Stimulated activated naive B cell treated with anti-CD40 and anti-IgM and Interleukin-4, amounts not matched to agents 10 μg/mL and 1 μg/mL and 100 μg/mL, for 72 hours (primary cell): ENCODE measurements at regions not wholly inside any gene's neighbourhood (a gene's known extent, or its start where the extent isn't known, plus 50 kb on each side); places are given as distances from the start of the nearest gene placed in this dataset.

Experiments used
- ATAC-seq, 2 donors: fragments of 150-1000 bp; cut with Tn5 transposase; replicated peaks; 2 replicates each; pipeline ENCODE4 v1.10.0; 2021; ENCODE audit warnings: moderate library complexity in 1 of 2
- DNase-seq: peaks from one replicate; pipeline ENCODE4 v3.0.0; 2021
- H3K27ac Mint-ChIP-seq: one replicate; pipeline ENCODE4 v1.8.0; 2022; ENCODE audit warnings: mild to moderate bottlenecking, mixed read lengths
- H3K27me3 Mint-ChIP-seq, 2 donors: one replicate each; pipeline ENCODE4 v1.8.0; 2022; ENCODE audit warnings: mixed read lengths in 2 of 2
- H3K36me3 Mint-ChIP-seq, 2 donors: one replicate each; pipeline ENCODE4 v1.8.0; 2022; ENCODE audit warnings: mixed read lengths in 2 of 2, mild to moderate bottlenecking in 1 of 2
- H3K4me1 Mint-ChIP-seq, 2 donors: one replicate each; pipeline ENCODE4 v1.8.0; 2022; ENCODE audit warnings: mixed read lengths in 2 of 2, mild to moderate bottlenecking in 1 of 2
- H3K4me3 Mint-ChIP-seq, 2 donors: one replicate each; pipeline ENCODE4 v1.8.0; 2022; ENCODE audit warnings: mild to moderate bottlenecking in 2 of 2, mixed read lengths in 2 of 2, moderate library complexity in 1 of 2
- H3K9me3 Mint-ChIP-seq, 2 donors: one replicate each; pipeline ENCODE4 v1.8.0; 2022; ENCODE audit warnings: mixed read lengths in 2 of 2, mild to moderate bottlenecking in 1 of 2

- Mint-ChIP-seq H3K4me1 (peaks cover 4 to 9% of the 10 kb centered on the region in 2 donors), H3K4me3 (no peak overlapping the region), H3K27me3 (peaks cover 10 to 30% of the 10 kb centered on the region in 2 donors), H3K36me3 (no peaks in the 10 kb centered on the region), H3K27ac (no peak overlapping the region), H3K9me3 (no peaks in the 10 kb centered on the region)
- ATAC-seq (no peak), DNase-seq (no peak)
Observed at GRCh38 chr9:7403028-7403389, 396.6 kb downstream of the DMAC1 start.

GRCh38 chr9:7402334-7403027, 397.1 kb downstream of the DMAC1 start:
- no peaks in the 10 kb centered on the region for H3K9me3 Mint-ChIP-seq
- peaks cover 10 to 30% of the 10 kb centered on the region in 2 donors for H3K27me3 Mint-ChIP-seq
- ATAC-seq = no peak
- DNase-seq = no peak
- H3K4me3 Mint-ChIP-seq = no peak overlapping the region
- no peaks in the 10 kb centered on the region for H3K36me3 Mint-ChIP-seq
- H3K27ac Mint-ChIP-seq = no peak overlapping the region
- peaks cover 4 to 9% of the 10 kb centered on the region in 2 donors for H3K4me1 Mint-ChIP-seq

- peaks cover 4 to 7% of the 10 kb centered on the region in 2 donors for H3K4me1 Mint-ChIP-seq
- H3K27me3 Mint-ChIP-seq = peaks cover 10 to 25% of the 10 kb centered on the region in 2 donors
- H3K36me3 Mint-ChIP-seq = no peaks in the 10 kb centered on the region
- DNase-seq = no peak
- no peak overlapping the region for H3K27ac Mint-ChIP-seq
- H3K9me3 Mint-ChIP-seq = no peaks in the 10 kb centered on the region
- ATAC-seq = no peak
- H3K4me3 Mint-ChIP-seq = no peak overlapping the region
Observed at GRCh38 chr9:7401116-7401515, 398.5 kb downstream of the DMAC1 start.

- Mint-ChIP-seq H3K27me3 (no peaks in the 10 kb centered on the region), H3K27ac (no peak overlapping the region), H3K36me3 (no peaks in the 10 kb centered on the region), H3K4me3 (no peak overlapping the region), H3K4me1 (no peaks in the 10 kb centered on the region), H3K9me3 (no peaks in the 10 kb centered on the region)
- DNase-seq (no peak), ATAC-seq (no peak)
Observed at GRCh38 chr9:7394002-7394774, 405.4 kb downstream of the DMAC1 start.

GRCh38 chr9:7392148-7392547, 407.4 kb downstream of the DMAC1 start:
- Mint-ChIP-seq H3K9me3 (no peaks in the 10 kb centered on the region), H3K4me3 (no peak overlapping the region), H3K27me3 (peaks cover 0 to 4% of the 10 kb centered on the region in 2 donors), H3K4me1 (no peaks in the 10 kb centered on the region), H3K27ac (no peak overlapping the region), H3K36me3 (no peaks in the 10 kb centered on the region)
- DNase-seq (no peak), ATAC-seq (no peak)

GRCh38 chr9:7388755-7389154, 410.8 kb downstream of the DMAC1 start:
- ATAC-seq = no peak
- Mint-ChIP-seq H3K27ac (no peak overlapping the region), H3K4me1 (no peaks in the 10 kb centered on the region), H3K9me3 (no peaks in the 10 kb centered on the region), H3K27me3 (peaks cover 0 to 4% of the 10 kb centered on the region in 2 donors), H3K36me3 (no peaks in the 10 kb centered on the region), H3K4me3 (no peak overlapping the region)
- DNase-seq = no peak

GRCh38 chr9:7387840-7388239, 411.7 kb downstream of the DMAC1 start:
- no peak overlapping the region for H3K27ac Mint-ChIP-seq
- peaks cover 0 to 4% of the 10 kb centered on the region in 2 donors for H3K27me3 Mint-ChIP-seq
- no peak for DNase-seq
- no peak for ATAC-seq
- H3K4me3 Mint-ChIP-seq = no peak overlapping the region
- H3K4me1 Mint-ChIP-seq = no peaks in the 10 kb centered on the region
- no peaks in the 10 kb centered on the region for H3K36me3 Mint-ChIP-seq
- no peaks in the 10 kb centered on the region for H3K9me3 Mint-ChIP-seq

GRCh38 chr9:7382304-7382703, 417.3 kb downstream of the DMAC1 start:
- Mint-ChIP-seq H3K36me3 (no peaks in the 10 kb centered on the region), H3K4me1 (no peaks in the 10 kb centered on the region), H3K27me3 (no peaks in the 10 kb centered on the region), H3K9me3 (no peaks in the 10 kb centered on the region), H3K4me3 (no peak overlapping the region), H3K27ac (no peak overlapping the region)
- no peak for DNase-seq
- ATAC-seq = no peak

- Mint-ChIP-seq H3K36me3 (no peaks in the 10 kb centered on the region), H3K9me3 (peaks cover 0 to 3% of the 10 kb centered on the region in 2 donors), H3K27ac (no peak overlapping the region), H3K4me3 (no peak overlapping the region), H3K27me3 (peaks cover 0 to 5% of the 10 kb centered on the region in 2 donors), H3K4me1 (no peaks in the 10 kb centered on the region)
- DNase-seq (no peak), ATAC-seq (no peak)
Observed at GRCh38 chr9:7377489-7377888, 422.1 kb downstream of the DMAC1 start.

GRCh38 chr9:7376833-7377232, 422.7 kb downstream of the DMAC1 start:
- Mint-ChIP-seq H3K36me3 (no peaks in the 10 kb centered on the region), H3K27me3 (peaks cover 0 to 5% of the 10 kb centered on the region in 2 donors), H3K9me3 (peaks cover 0 to 3% of the 10 kb centered on the region in 2 donors), H3K27ac (no peak overlapping the region), H3K4me1 (no peaks in the 10 kb centered on the region), H3K4me3 (no peak overlapping the region)
- DNase-seq (no peak), ATAC-seq (no peak)

GRCh38 chr9:7376213-7376612, 423.4 kb downstream of the DMAC1 start:
- no peak for ATAC-seq
- Mint-ChIP-seq H3K36me3 (no peaks in the 10 kb centered on the region), H3K27me3 (peaks cover 0 to 5% of the 10 kb centered on the region in 2 donors), H3K27ac (no peak overlapping the region), H3K4me1 (no peaks in the 10 kb centered on the region), H3K4me3 (no peak overlapping the region), H3K9me3 (peaks cover 0 to 3% of the 10 kb centered on the region in 2 donors)
- DNase-seq = no peak

- no peak for ATAC-seq
- H3K36me3 Mint-ChIP-seq = no peaks in the 10 kb centered on the region
- H3K27ac Mint-ChIP-seq = no peak overlapping the region
- peaks cover 0 to 3% of the 10 kb centered on the region in 2 donors for H3K9me3 Mint-ChIP-seq
- DNase-seq = no peak
- H3K4me1 Mint-ChIP-seq = no peaks in the 10 kb centered on the region
- H3K27me3 Mint-ChIP-seq = peaks cover 0 to 5% of the 10 kb centered on the region in 2 donors
- H3K4me3 Mint-ChIP-seq = no peak overlapping the region
Observed at GRCh38 chr9:7375013-7375511, 424.5 kb downstream of the DMAC1 start.

GRCh38 chr9:7370988-7371387, 428.6 kb downstream of the DMAC1 start:
- no peak overlapping the region for H3K4me3 Mint-ChIP-seq
- no peaks in the 10 kb centered on the region for H3K36me3 Mint-ChIP-seq
- H3K27me3 Mint-ChIP-seq = no peaks in the 10 kb centered on the region
- DNase-seq (no peak), ATAC-seq (no peak)
- H3K9me3 Mint-ChIP-seq = peaks cover 0 to under 1% of the 10 kb centered on the region in 2 donors
- no peaks in the 10 kb centered on the region for H3K4me1 Mint-ChIP-seq
- H3K27ac Mint-ChIP-seq = no peak overlapping the region

GRCh38 chr9:7370381-7370780, 429.2 kb downstream of the DMAC1 start:
- H3K4me3 Mint-ChIP-seq = no peak overlapping the region
- no peaks in the 10 kb centered on the region for H3K9me3 Mint-ChIP-seq
- no peak for ATAC-seq
- no peaks in the 10 kb centered on the region for H3K4me1 Mint-ChIP-seq
- no peaks in the 10 kb centered on the region for H3K27me3 Mint-ChIP-seq
- no peaks in the 10 kb centered on the region for H3K36me3 Mint-ChIP-seq
- H3K27ac Mint-ChIP-seq = no peak overlapping the region
- no peak for DNase-seq

GRCh38 chr9:7369384-7369821, 430.2 kb downstream of the DMAC1 start:
- H3K36me3 Mint-ChIP-seq = no peaks in the 10 kb centered on the region
- no peaks in the 10 kb centered on the region for H3K4me1 Mint-ChIP-seq
- no peaks in the 10 kb centered on the region for H3K27me3 Mint-ChIP-seq
- DNase-seq (no peak), ATAC-seq (no peak)
- no peak overlapping the region for H3K27ac Mint-ChIP-seq
- H3K4me3 Mint-ChIP-seq = no peak overlapping the region
- H3K9me3 Mint-ChIP-seq = no peaks in the 10 kb centered on the region
